ENCODE measurements at regions not wholly inside any gene's neighbourhood (a gene's known extent, or its start where the extent isn't known, plus 50 kb on each side); places are given as distances from the start of the nearest gene placed in this dataset.

- Histone ChIP-seq H3K9me3 (replicated peaks; ENCODE audit: insufficient read depth, low read length) (no peaks in the 10 kb centered on the region), H3K9ac (ENCODE audit: low read length) (no peak overlapping the region), H3K9me2 (replicated peaks; ENCODE audit: insufficient read depth, low read length) (no peaks in the 10 kb centered on the region; the same call in 1 of the 2 replicates), H4K20me1 (ENCODE audit: insufficient read depth, low read length) (no peaks in the 10 kb centered on the region), H2AFZ (ENCODE audit: low read length) (no peak overlapping the region), H3K27ac (ENCODE audit: low read length) (no peak overlapping the region), H3K4me1 (ENCODE audit: low read length) (no peaks in the 10 kb centered on the region), H3K36me3 (replicated peaks; ENCODE audit: insufficient read depth, low read length) (no peaks in the 10 kb centered on the region), H3K79me2 (ENCODE audit: low read length) (no peaks in the 10 kb centered on the region), H3F3A (ENCODE audit: insufficient read depth, low read length) (no peaks in the 10 kb centered on the region), H3K27me3 (replicated peaks; ENCODE audit: insufficient read depth, low read length) (no peaks in the 10 kb centered on the region), H3K4me3 (ENCODE audit: low read length) (no peak overlapping the region), H3K4me2 (ENCODE audit: low read depth, low read length) (no peak overlapping the region)
- TF ChIP-seq CTCF (IDR thresholded peaks at IDR 0.05; ENCODE audit: low read length) (no peak), EZH2phosphoT487 (IDR thresholded peaks at IDR 0.05; ENCODE audit: low read length) (no peak), EZH2 (optimal IDR thresholded peaks at IDR 0.05; ENCODE audit: low read depth, low read length) (no peak)
- DNase-seq, result no peak
Measured at GRCh38 chr2:76252704-76253103, 542.0 kb upstream of the GCFC2 start.

- TF ChIP-seq EZH2phosphoT487 (IDR thresholded peaks at IDR 0.05; ENCODE audit: low read length), result no peak
- TF ChIP-seq CTCF (IDR thresholded peaks at IDR 0.05; ENCODE audit: low read length), result no peak
- no peak for TF ChIP-seq EZH2 (optimal IDR thresholded peaks at IDR 0.05; ENCODE audit: low read depth, low read length)
- H3K79me2 ChIP-seq (ENCODE audit: low read length), result no peaks in the 10 kb centered on the region
- H3K4me2 ChIP-seq (ENCODE audit: low read depth, low read length), result no peak overlapping the region
- H3F3A ChIP-seq (ENCODE audit: insufficient read depth, low read length), result no peaks in the 10 kb centered on the region
- H3K4me3 ChIP-seq (ENCODE audit: low read length), result no peak overlapping the region
- H3K4me1 ChIP-seq (ENCODE audit: low read length), result no peaks in the 10 kb centered on the region
- no peaks in the 10 kb centered on the region for H3K9me3 ChIP-seq (replicated peaks; ENCODE audit: insufficient read depth, low read length)
- H2AFZ ChIP-seq (ENCODE audit: low read length), result no peak overlapping the region
- H4K20me1 ChIP-seq (ENCODE audit: insufficient read depth, low read length), result no peaks in the 10 kb centered on the region
- H3K36me3 ChIP-seq (replicated peaks; ENCODE audit: insufficient read depth, low read length), result no peaks in the 10 kb centered on the region
- no peaks in the 10 kb centered on the region for H3K27me3 ChIP-seq (replicated peaks; ENCODE audit: insufficient read depth, low read length)
- no peaks in the 10 kb centered on the region; the same call in 1 of the 2 replicates for H3K9me2 ChIP-seq (replicated peaks; ENCODE audit: insufficient read depth, low read length)
- no peak overlapping the region for H3K9ac ChIP-seq (ENCODE audit: low read length)
- no peak for DNase-seq
- H3K27ac ChIP-seq (ENCODE audit: low read length), result no peak overlapping the region
Measured at GRCh38 chr2:76251342-76251741, 540.6 kb upstream of the GCFC2 start.

- Histone ChIP-seq H3K27ac (ENCODE audit: low read length) (no peak overlapping the region), H2AFZ (ENCODE audit: low read length) (no peak overlapping the region), H4K20me1 (ENCODE audit: insufficient read depth, low read length) (no peaks in the 10 kb centered on the region), H3K4me1 (ENCODE audit: low read length) (no peaks in the 10 kb centered on the region), H3F3A (ENCODE audit: insufficient read depth, low read length) (no peaks in the 10 kb centered on the region), H3K9me2 (replicated peaks; ENCODE audit: insufficient read depth, low read length) (no peaks in the 10 kb centered on the region), H3K9ac (ENCODE audit: low read length) (no peak overlapping the region), H3K27me3 (replicated peaks; ENCODE audit: insufficient read depth, low read length) (no peaks in the 10 kb centered on the region), H3K36me3 (replicated peaks; ENCODE audit: insufficient read depth, low read length) (no peaks in the 10 kb centered on the region), H3K4me2 (ENCODE audit: low read depth, low read length) (no peak overlapping the region), H3K79me2 (ENCODE audit: low read length) (no peaks in the 10 kb centered on the region), H3K9me3 (replicated peaks; ENCODE audit: insufficient read depth, low read length) (no peaks in the 10 kb centered on the region), H3K4me3 (ENCODE audit: low read length) (no peak overlapping the region)
- DNase-seq, result no peak
- TF ChIP-seq CTCF (IDR thresholded peaks at IDR 0.05; ENCODE audit: low read length) (no peak), EZH2phosphoT487 (IDR thresholded peaks at IDR 0.05; ENCODE audit: low read length) (no peak), EZH2 (optimal IDR thresholded peaks at IDR 0.05; ENCODE audit: low read depth, low read length) (no peak)
Measured at GRCh38 chr2:76247006-76247405, 536.3 kb upstream of the GCFC2 start.
